ENCODE measurements at regions not wholly inside any gene's neighbourhood (a gene's known extent, or its start where the extent isn't known, plus 50 kb on each side); places are given as distances from the start of the nearest gene placed in this dataset.

DNA sequence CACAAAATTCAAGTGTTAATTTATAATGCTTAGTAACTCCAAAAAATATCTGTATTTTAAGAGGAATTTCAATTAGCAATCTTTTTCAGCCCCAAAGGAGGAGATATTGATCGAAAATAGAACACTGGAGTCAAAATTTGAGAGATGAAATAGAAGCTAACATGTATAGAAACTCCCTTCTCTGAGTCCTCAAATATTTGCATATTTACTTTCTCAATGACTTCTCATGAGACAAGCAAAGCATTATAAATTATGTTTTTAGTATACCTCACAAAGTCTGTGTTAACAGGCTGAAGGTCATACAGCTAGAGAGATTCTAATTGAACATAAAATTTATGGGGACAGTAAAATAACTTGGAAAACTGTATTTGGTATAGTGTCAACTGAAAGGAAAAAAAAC lies 260.5 kb downstream of the GPAM start:
- ChIA-PET CTCF (no interaction called here), POLR2A (no interaction called here)
- no peak overlapping the region for H3K4me3 ChIP-seq (ENCODE audit: low read depth, low read length)
- no peak for DNase-seq (ENCODE audit: low read depth, low spot score)
- TF ChIP-seq, protein P1, sequence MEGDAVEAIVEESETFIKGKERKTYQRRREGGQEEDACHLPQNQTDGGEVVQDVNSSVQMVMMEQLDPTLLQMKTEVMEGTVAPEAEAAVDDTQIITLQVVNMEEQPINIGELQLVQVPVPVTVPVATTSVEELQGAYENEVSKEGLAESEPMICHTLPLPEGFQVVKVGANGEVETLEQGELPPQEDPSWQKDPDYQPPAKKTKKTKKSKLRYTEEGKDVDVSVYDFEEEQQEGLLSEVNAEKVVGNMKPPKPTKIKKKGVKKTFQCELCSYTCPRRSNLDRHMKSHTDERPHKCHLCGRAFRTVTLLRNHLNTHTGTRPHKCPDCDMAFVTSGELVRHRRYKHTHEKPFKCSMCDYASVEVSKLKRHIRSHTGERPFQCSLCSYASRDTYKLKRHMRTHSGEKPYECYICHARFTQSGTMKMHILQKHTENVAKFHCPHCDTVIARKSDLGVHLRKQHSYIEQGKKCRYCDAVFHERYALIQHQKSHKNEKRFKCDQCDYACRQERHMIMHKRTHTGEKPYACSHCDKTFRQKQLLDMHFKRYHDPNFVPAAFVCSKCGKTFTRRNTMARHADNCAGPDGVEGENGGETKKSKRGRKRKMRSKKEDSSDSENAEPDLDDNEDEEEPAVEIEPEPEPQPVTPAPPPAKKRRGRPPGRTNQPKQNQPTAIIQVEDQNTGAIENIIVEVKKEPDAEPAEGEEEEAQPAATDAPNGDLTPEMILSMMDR (IDR thresholded peaks at IDR 0.05; ENCODE audit: insufficient read depth, low read length, missing control alignments) = no peak

DNA sequence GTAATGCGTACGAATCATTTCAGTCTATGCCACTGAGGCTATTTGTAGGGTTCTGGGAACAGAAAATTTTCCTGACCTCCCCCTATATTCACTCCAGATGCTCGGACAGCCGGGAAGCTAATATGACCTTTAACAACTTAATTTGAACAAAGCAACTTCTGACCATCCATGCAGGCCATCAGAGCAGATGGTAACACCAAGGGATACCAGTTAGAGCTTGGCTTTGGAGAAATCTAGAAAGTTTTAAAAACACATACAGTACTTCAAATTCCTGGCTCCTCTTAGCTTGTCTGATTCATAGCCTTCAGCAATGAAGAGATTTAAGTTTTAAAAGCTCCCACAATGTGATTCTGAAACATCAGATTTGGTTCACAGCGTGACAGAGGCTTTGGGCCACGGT lies 257.3 kb downstream of the GPAM start:
- no peak for DNase-seq (ENCODE audit: low read depth, low spot score)
- TF ChIP-seq, protein P1 (IDR thresholded peaks at IDR 0.05; ENCODE audit: insufficient read depth, low read length, missing control alignments) = no peak
- POLR2A ChIA-PET = no interaction called here
- no peak overlapping the region for H3K4me3 ChIP-seq (ENCODE audit: low read depth, low read length)
- CTCF ChIA-PET = no interaction called here

GRCh38 chr10:111933937-111934336 lies 249.6 kb downstream of the GPAM start:
- ChIA-PET POLR2A (no interaction called here), CTCF (interaction anchor here (1.0 kb wide), 1 partner anchor 22 kb away, joined by 3 read pairs; no protein-coding TSS in a partner anchor)
- TF ChIP-seq, protein P1 (IDR thresholded peaks at IDR 0.05; ENCODE audit: insufficient read depth, low read length, missing control alignments) = no peak
- no peak overlapping the region for H3K4me3 ChIP-seq (ENCODE audit: low read depth, low read length)
- no peak for DNase-seq (ENCODE audit: low read depth, low spot score)

DNA sequence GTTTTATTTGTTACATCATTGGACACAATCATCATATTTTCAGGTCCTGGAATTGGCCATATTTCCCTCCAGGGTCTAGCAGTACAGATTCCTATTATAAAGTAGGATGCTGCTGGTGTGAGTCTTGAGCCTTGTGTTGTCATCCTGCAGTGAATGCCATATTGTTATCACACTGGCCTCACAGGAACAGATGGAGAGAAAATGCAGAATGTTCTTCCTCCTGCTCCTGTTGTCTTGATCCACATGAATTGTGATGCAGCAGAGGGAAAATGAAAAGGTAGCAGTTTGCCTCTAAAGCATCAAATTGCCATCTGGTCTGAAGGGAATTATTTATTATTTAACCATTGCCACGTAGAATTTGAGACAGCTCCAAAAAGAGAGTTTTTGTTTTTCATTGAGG lies 248.6 kb downstream of the GPAM start:
- no peak overlapping the region for H3K4me3 ChIP-seq (ENCODE audit: low read depth, low read length)
- no peak for DNase-seq (ENCODE audit: low read depth, low spot score)
- CTCF ChIA-PET = no interaction called here
- TF ChIP-seq, protein P1 (IDR thresholded peaks at IDR 0.05; ENCODE audit: insufficient read depth, low read length, missing control alignments) = no peak
- POLR2A ChIA-PET = no interaction called here

GRCh38 chr10:111936143-111936542 lies 247.4 kb downstream of the GPAM start:
- POLR2A ChIA-PET = no interaction called here
- no peak for DNase-seq (ENCODE audit: low read depth, low spot score)
- no peak overlapping the region for H3K4me3 ChIP-seq (ENCODE audit: low read depth, low read length)
- TF ChIP-seq, protein P1 (IDR thresholded peaks at IDR 0.05; ENCODE audit: insufficient read depth, low read length, missing control alignments) = no peak
- CTCF ChIA-PET = no interaction called here

DNA sequence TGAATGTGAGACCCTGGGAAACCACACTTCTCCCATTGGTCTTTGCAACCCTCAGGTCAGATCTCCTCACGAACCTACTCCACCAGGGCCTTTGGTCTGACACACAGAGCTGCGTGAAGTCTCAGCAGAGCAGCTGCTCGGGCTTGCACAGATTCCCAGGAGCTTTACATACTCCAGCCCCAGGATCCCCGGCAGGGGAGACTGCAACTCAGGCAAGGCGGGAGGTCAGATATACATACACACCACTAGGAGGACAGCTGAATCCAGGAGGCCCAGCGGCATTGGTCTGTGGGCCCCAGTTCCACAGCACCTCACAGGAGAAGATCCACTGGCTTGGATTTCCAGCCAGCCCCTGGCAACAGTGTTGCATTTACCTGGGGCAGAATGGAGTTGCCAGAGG lies 239.2 kb downstream of the GPAM start:
- no peak overlapping the region for H3K4me3 ChIP-seq (ENCODE audit: low read depth, low read length)
- CTCF ChIA-PET = no interaction called here
- DNase-seq (ENCODE audit: low read depth, low spot score) = no peak
- POLR2A ChIA-PET = no interaction called here
- TF ChIP-seq, protein P1 (IDR thresholded peaks at IDR 0.05; ENCODE audit: insufficient read depth, low read length, missing control alignments) = no peak

Data from AG04449 (cell line).